ENCODE measurements at regions not wholly inside any gene's neighbourhood (a gene's known extent, or its start where the extent isn't known, plus 50 kb on each side); places are given as distances from the start of the nearest gene placed in this dataset.
"Not testable (repeated sequence)": the region's sequence is repeated elsewhere in the genome, so short reads cannot be mapped to it uniquely, and the experiment has no call there.

DNA sequence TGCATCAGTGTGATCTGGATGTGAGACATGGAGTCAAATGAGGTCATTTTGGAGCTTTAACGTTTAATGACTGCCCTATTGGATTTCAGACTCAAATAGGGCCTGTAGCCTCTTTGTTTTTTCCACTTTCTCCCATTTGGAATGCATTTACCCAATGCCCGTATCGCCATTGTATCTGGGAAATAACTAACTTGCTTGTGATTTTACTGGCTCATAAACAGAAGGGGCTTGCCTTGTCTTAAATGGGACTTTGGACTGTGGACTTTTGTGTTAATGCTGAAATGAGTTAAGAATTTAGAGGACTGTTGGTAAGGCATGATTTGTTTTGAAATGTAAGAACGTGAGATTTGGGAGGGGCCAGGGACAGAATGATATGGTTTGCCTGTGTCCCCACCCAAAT lies 494.6 kb downstream of the CHSY3 start:
- Mint-ChIP-seq H3K4me3 (no peak overlapping the region), H3K36me3 (ENCODE audit: low read depth) (no peaks in the 10 kb centered on the region), H3K9me3 (no peaks in the 10 kb centered on the region), H3K27ac (no peak overlapping the region), H3K27me3 (ENCODE audit: insufficient read depth) (no peaks in the 10 kb centered on the region), H3K4me1 (peaks cover 6% of the 10 kb centered on the region)
- TF ChIP-seq, protein P1, sequence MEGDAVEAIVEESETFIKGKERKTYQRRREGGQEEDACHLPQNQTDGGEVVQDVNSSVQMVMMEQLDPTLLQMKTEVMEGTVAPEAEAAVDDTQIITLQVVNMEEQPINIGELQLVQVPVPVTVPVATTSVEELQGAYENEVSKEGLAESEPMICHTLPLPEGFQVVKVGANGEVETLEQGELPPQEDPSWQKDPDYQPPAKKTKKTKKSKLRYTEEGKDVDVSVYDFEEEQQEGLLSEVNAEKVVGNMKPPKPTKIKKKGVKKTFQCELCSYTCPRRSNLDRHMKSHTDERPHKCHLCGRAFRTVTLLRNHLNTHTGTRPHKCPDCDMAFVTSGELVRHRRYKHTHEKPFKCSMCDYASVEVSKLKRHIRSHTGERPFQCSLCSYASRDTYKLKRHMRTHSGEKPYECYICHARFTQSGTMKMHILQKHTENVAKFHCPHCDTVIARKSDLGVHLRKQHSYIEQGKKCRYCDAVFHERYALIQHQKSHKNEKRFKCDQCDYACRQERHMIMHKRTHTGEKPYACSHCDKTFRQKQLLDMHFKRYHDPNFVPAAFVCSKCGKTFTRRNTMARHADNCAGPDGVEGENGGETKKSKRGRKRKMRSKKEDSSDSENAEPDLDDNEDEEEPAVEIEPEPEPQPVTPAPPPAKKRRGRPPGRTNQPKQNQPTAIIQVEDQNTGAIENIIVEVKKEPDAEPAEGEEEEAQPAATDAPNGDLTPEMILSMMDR (conservative IDR thresholded peaks at IDR 0.05), result no peak
- Histone ChIP-seq H3K27ac (ENCODE audit: low read depth, low read length) (no peak overlapping the region), H3K4me1 (ENCODE audit: control insufficient read depth, insufficient read depth, low read length) (no peaks in the 10 kb centered on the region), H3K4me3 (ENCODE audit: low read length) (no peak overlapping the region), H3K36me3 (ENCODE audit: control insufficient read depth, insufficient read depth, low read length) (no peaks in the 10 kb centered on the region), H3K9ac (ENCODE audit: extremely low read depth, low read length, poor library complexity, severe bottlenecking) (no peak overlapping the region), H3K9me3 (ENCODE audit: control insufficient read depth, low read length) (no peaks in the 10 kb centered on the region), H3K27me3 (ENCODE audit: control insufficient read depth, insufficient read depth, low read length, poor library complexity, severe bottlenecking) (no peaks in the 10 kb centered on the region)
- no peak for DNase-seq
- 91% methylated on average over 3 to 4 of the region's 4 CpGs for WGBS, 2 experiments (ENCODE audit: insufficient coverage in 1 of 2, insufficient read length in 1 of 2)

DNA sequence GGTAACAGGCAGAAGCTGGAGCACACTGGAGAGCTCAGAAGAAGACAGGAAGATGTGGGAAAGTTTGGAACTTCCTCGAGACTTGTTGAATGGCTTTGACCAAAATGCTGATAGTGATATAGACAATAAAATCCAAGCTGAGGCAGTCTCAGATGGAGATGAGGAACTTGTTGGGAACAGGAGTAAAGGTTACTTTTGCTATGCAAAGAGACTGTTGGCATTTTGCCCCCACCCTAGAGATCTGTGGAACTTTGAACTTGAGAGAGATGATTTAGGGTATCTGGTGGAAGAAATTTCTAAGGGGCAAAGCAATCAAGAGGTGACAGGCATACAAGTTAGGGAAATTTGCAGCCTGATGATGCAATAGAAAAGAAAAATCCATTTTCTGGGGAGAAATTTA lies 493.5 kb downstream of the CHSY3 start:
- not testable (repeated sequence) for H3K4me3 ChIP-seq (ENCODE audit: low read length); H3K27me3 Mint-ChIP-seq (ENCODE audit: insufficient read depth); H3K27ac ChIP-seq (ENCODE audit: low read depth, low read length); H3K27ac Mint-ChIP-seq; H3K36me3 ChIP-seq (ENCODE audit: control insufficient read depth, insufficient read depth, low read length); H3K9ac ChIP-seq (ENCODE audit: extremely low read depth, low read length, poor library complexity, severe bottlenecking); H3K4me1 ChIP-seq (ENCODE audit: control insufficient read depth, insufficient read depth, low read length); H3K4me3 Mint-ChIP-seq; DNase-seq; H3K9me3 Mint-ChIP-seq; H3K27me3 ChIP-seq (ENCODE audit: control insufficient read depth, insufficient read depth, low read length, poor library complexity, severe bottlenecking); H3K9me3 ChIP-seq (ENCODE audit: control insufficient read depth, low read length); H3K4me1 Mint-ChIP-seq; H3K36me3 Mint-ChIP-seq (ENCODE audit: low read depth)
- WGBS, 2 experiments (ENCODE audit: insufficient coverage in 1 of 2, insufficient read length in 1 of 2), result 95 to 100% methylated on average over 1 of the region's 1 CpG

DNA sequence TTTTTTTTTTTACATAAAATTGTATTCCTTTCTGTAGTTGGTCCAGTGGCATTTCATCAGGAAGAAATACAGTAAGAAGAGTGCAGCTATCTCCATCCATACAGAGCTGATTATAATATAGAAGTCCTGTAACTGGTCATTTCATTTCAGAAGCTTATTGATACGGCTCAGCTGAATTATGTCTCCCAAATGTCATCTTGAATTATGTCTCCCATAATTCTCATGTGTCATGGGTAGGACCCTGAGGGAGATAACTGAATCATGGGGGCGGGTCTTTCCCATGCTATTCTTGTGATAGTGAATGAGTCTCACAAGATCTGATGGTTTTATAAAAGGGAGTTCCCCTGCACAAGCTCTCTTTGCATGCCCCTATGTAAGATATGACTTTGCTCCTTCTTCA lies 492.9 kb downstream of the CHSY3 start:
- Histone ChIP-seq H3K4me3 (ENCODE audit: low read length) (no peak overlapping the region), H3K27me3 (ENCODE audit: control insufficient read depth, insufficient read depth, low read length, poor library complexity, severe bottlenecking) (no peaks in the 10 kb centered on the region), H3K9me3 (ENCODE audit: control insufficient read depth, low read length) (no peaks in the 10 kb centered on the region), H3K4me1 (ENCODE audit: control insufficient read depth, insufficient read depth, low read length) (no peaks in the 10 kb centered on the region), H3K27ac (ENCODE audit: low read depth, low read length) (no peak overlapping the region), H3K9ac (ENCODE audit: extremely low read depth, low read length, poor library complexity, severe bottlenecking) (no peak overlapping the region), H3K36me3 (ENCODE audit: control insufficient read depth, insufficient read depth, low read length) (no peaks in the 10 kb centered on the region)
- H3K27ac Mint-ChIP-seq, result no peak overlapping the region
- WGBS, 2 experiments (ENCODE audit: insufficient coverage in 1 of 2, insufficient read length in 1 of 2), result 89 to 100% methylated on average over 1 to 2 of the region's 2 CpGs
- H3K27me3 Mint-ChIP-seq (ENCODE audit: insufficient read depth), result no peaks in the 10 kb centered on the region
- TF ChIP-seq, protein P1 (conservative IDR thresholded peaks at IDR 0.05), result no peak
- no peaks in the 10 kb centered on the region for H3K36me3 Mint-ChIP-seq (ENCODE audit: low read depth)
- H3K4me3 Mint-ChIP-seq, result no peak overlapping the region
- DNase-seq, result no peak
- peaks cover 9% of the 10 kb centered on the region for H3K9me3 Mint-ChIP-seq
- H3K4me1 Mint-ChIP-seq, result no peaks in the 10 kb centered on the region

DNA sequence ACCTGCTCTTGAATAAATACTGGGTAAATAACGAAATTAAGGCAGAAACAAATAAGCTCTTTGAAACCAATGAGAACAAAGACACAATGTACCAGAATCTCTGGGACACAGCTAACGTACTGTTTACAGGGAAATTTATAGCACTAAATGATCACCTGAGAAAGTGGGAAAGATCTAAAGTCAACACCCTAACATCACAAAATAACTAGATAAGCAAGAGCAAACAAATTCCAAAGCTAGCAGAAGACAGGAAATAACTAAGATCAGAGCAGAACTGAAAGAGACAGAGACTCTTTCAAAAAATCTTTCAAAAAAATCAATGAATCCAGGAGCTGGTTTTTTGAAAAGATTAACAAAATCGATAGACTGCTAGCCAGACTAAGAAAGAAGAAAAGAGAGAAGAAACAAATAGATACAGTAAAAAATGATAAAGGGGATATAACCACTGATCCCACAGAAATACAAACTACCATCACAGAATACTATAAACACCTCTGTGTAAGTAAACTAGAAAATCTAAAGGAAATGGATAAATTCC lies 487.5 kb downstream of the CHSY3 start:
- not testable (repeated sequence) for H3K4me3 Mint-ChIP-seq; H3K9me3 Mint-ChIP-seq; H3K4me1 ChIP-seq (ENCODE audit: control insufficient read depth, insufficient read depth, low read length); H3K27ac ChIP-seq (ENCODE audit: low read depth, low read length); H3K27me3 Mint-ChIP-seq (ENCODE audit: insufficient read depth); H3K4me3 ChIP-seq (ENCODE audit: low read length); DNase-seq; H3K9ac ChIP-seq (ENCODE audit: extremely low read depth, low read length, poor library complexity, severe bottlenecking); H3K4me1 Mint-ChIP-seq; H3K36me3 Mint-ChIP-seq (ENCODE audit: low read depth); H3K36me3 ChIP-seq (ENCODE audit: control insufficient read depth, insufficient read depth, low read length); H3K9me3 ChIP-seq (ENCODE audit: control insufficient read depth, low read length); H3K27me3 ChIP-seq (ENCODE audit: control insufficient read depth, insufficient read depth, low read length, poor library complexity, severe bottlenecking)
- H3K27ac Mint-ChIP-seq, result peak overlapping the region; percentile 12
- WGBS, 2 experiments (ENCODE audit: insufficient coverage in 1 of 2, insufficient read length in 1 of 2), result 80 to 83% methylated on average over 1 to 2 of the region's 3 CpGs

All from endodermal cell (in vitro differentiated cells).